ENCODE measurements at regions not wholly inside any gene's neighbourhood (a gene's known extent, or its start where the extent isn't known, plus 50 kb on each side); places are given as distances from the start of the nearest gene placed in this dataset.

DNA sequence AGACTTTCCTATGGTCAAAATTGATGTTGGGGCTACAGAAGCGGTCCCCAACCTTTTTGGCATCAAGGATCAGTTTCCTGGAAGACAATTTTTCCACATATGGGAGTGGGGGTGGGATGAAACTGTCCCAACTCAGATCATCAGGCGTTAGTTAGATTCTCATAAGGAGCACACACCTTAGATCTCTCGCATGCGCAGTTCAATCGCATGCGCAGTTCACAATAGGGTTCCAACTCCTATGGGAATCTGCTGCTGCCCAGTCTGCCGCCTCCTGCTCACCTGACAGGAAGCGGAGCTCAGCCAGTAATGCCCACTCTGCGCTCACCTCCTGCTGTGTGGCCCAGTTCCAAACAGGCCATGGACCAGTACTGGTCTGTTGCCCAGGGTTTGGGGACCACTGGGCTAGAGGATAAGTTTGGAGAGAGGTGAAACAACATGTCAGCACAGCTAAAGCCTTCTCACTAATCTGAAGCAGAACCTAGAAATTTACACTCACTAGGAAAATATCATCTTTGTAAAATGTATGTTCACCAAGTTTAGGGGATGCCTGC lies 410.8 kb upstream of the ZNF804A start:
- TF ChIP-seq POLR2A (IDR thresholded peaks at IDR 0.05; ENCODE audit: borderline replicate concordance, extremely low read depth, insufficient read depth, insufficient read length) = no peak
- no peak for TF ChIP-seq YY1 (IDR thresholded peaks at IDR 0.05; ENCODE audit: extremely low read depth, insufficient replicate concordance, low read depth, low read length)
- TF ChIP-seq EZH2phosphoT487 (IDR thresholded peaks at IDR 0.05; ENCODE audit: borderline replicate concordance) = no peak
- TF ChIP-seq, protein P1, sequence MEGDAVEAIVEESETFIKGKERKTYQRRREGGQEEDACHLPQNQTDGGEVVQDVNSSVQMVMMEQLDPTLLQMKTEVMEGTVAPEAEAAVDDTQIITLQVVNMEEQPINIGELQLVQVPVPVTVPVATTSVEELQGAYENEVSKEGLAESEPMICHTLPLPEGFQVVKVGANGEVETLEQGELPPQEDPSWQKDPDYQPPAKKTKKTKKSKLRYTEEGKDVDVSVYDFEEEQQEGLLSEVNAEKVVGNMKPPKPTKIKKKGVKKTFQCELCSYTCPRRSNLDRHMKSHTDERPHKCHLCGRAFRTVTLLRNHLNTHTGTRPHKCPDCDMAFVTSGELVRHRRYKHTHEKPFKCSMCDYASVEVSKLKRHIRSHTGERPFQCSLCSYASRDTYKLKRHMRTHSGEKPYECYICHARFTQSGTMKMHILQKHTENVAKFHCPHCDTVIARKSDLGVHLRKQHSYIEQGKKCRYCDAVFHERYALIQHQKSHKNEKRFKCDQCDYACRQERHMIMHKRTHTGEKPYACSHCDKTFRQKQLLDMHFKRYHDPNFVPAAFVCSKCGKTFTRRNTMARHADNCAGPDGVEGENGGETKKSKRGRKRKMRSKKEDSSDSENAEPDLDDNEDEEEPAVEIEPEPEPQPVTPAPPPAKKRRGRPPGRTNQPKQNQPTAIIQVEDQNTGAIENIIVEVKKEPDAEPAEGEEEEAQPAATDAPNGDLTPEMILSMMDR (IDR thresholded peaks at IDR 0.05 in 2 of 3, conservative IDR thresholded peaks at IDR 0.05 in 1 of 3; ENCODE audit: borderline replicate concordance in 1 of 3, insufficient read depth in 1 of 3, low read depth in 2 of 3, low read length in 2 of 3) = no peak
- TF ChIP-seq POLR2AphosphoS5 (IDR thresholded peaks at IDR 0.05; ENCODE audit: low read depth, low read length) = no peak
- TF ChIP-seq TCF7L2 (IDR thresholded peaks at IDR 0.05; ENCODE audit: borderline replicate concordance, extremely low read depth, insufficient read depth, insufficient read length) = no peak
- no peak for TF ChIP-seq EZH2 (IDR thresholded peaks at IDR 0.05)
- TF ChIP-seq RAD21 (IDR thresholded peaks at IDR 0.05; ENCODE audit: low read depth) = no peak
- TF ChIP-seq JUND (IDR thresholded peaks at IDR 0.05) = no peak
- TF ChIP-seq FOSL1 (IDR thresholded peaks at IDR 0.05; ENCODE audit: low read depth) = no peak
- TF ChIP-seq ZFX (IDR thresholded peaks at IDR 0.05) = no peak
- no peak for TF ChIP-seq REST (IDR thresholded peaks at IDR 0.05; ENCODE audit: low read depth)
